Stimulated activated CD8-positive, alpha-beta memory T cell treated with anti-CD3 and anti-CD28 coated beads, Interleukin-2, amount 100 ng/mL, for 1 hour (primary cell): ENCODE measurements at regions not wholly inside any gene's neighbourhood (a gene's known extent, or its start where the extent isn't known, plus 50 kb on each side); places are given as distances from the start of the nearest gene placed in this dataset.

Experiments used
- DNase-seq, 2 donors: peaks; one replicate each; pipeline ENCODE4 v3.0.0-alpha.2; 2020; ENCODE audit warnings: low read depth in 2 of 2

GRCh38 chr13:106173346-106173745 is 362.1 kb downstream of the EFNB2 start:
- no peak for DNase-seq

GRCh38 chr13:106172176-106172905 is 363.1 kb downstream of the EFNB2 start:
- DNase-seq = no peak

GRCh38 chr13:106163426-106163825 is 372.0 kb downstream of the EFNB2 start:
- DNase-seq = no peak

GRCh38 chr13:106161146-106161545 is 374.3 kb downstream of the EFNB2 start:
- no peak for DNase-seq

- no peak for DNase-seq
Measured at GRCh38 chr13:106159295-106160195, 375.9 kb downstream of the EFNB2 start.

GRCh38 chr13:106156468-106156867 is 379.0 kb downstream of the EFNB2 start:
- no peak for DNase-seq

- no peak for DNase-seq
Measured at GRCh38 chr13:106155411-106155810, 380.1 kb downstream of the EFNB2 start.

GRCh38 chr13:106153876-106154275 is 381.6 kb downstream of the EFNB2 start:
- DNase-seq = no peak

GRCh38 chr13:106153041-106153440 is 382.4 kb downstream of the EFNB2 start:
- DNase-seq = no peak

GRCh38 chr13:106152047-106152446 is 383.4 kb downstream of the EFNB2 start:
- no peak for DNase-seq

GRCh38 chr13:106151056-106151699 is 384.3 kb downstream of the EFNB2 start:
- DNase-seq = no peak

GRCh38 chr13:106145997-106146864 is 389.2 kb downstream of the EFNB2 start:
- DNase-seq = no peak

- DNase-seq = no peak
Measured at GRCh38 chr13:106145070-106145469, 390.4 kb downstream of the EFNB2 start.

- no peak for DNase-seq
Measured at GRCh38 chr13:106143930-106144709, 391.3 kb downstream of the EFNB2 start.

- DNase-seq = no peak
Measured at GRCh38 chr13:106143392-106143791, 392.1 kb downstream of the EFNB2 start.

GRCh38 chr13:106140476-106140875 is 395.0 kb downstream of the EFNB2 start:
- DNase-seq = no peak

- no peak for DNase-seq
Measured at GRCh38 chr13:106139942-106140341, 395.5 kb downstream of the EFNB2 start.

GRCh38 chr13:106139377-106139776 is 396.1 kb downstream of the EFNB2 start:
- DNase-seq = no peak

- no peak for DNase-seq
Measured at GRCh38 chr13:106138620-106139019, 396.8 kb downstream of the EFNB2 start.

- no peak for DNase-seq
Measured at GRCh38 chr13:106133025-106133424, 402.4 kb downstream of the EFNB2 start.

GRCh38 chr13:106132216-106132615 is 403.2 kb downstream of the EFNB2 start:
- DNase-seq = no peak
